KOPT-K1 (cell line): ENCODE measurements at regions not wholly inside any gene's neighbourhood (a gene's known extent, or its start where the extent isn't known, plus 50 kb on each side); places are given as distances from the start of the nearest gene placed in this dataset.
"Not testable (repeated sequence)": the region's sequence is repeated elsewhere in the genome, so short reads cannot be mapped to it uniquely, and the experiment has no call there.

ENCODE experiments used
- H3K27ac ChIP-seq: fragments of 200-600 bp; sonication (generic); 2 replicates; pipeline ENCODE4 v1.5.1; 2016; ENCODE audit warnings: antibody characterized with exemption, mild to moderate bottlenecking, low read depth, low read length; ENCODE audit not compliant: poor library complexity, severe bottlenecking
- H3K36me3 ChIP-seq: fragments of 200-600 bp; sonication (generic); 2 replicates; pipeline ENCODE4 v1.5.1; 2017; ENCODE audit warnings: antibody characterized with exemption, mild to moderate bottlenecking, low read length, moderate library complexity; ENCODE audit not compliant: insufficient read depth
- H3K9me3 ChIP-seq: fragments of 200-600 bp; sonication (generic); 2 replicates; pipeline ENCODE4 v1.5.1; 2017; ENCODE audit warnings: antibody characterized with exemption, low read length, mild to moderate bottlenecking; ENCODE audit not compliant: insufficient read depth, poor library complexity, severe bottlenecking

GRCh38 chr4:57338861-57339260, 228.7 kb upstream of the IGFBP7 start:
- H3K9me3 ChIP-seq, H3K36me3 ChIP-seq, H3K27ac ChIP-seq: not testable (repeated sequence)

GRCh38 chr4:57333684-57334083, 223.5 kb upstream of the IGFBP7 start:
- no peak overlapping the region for H3K27ac ChIP-seq
- H3K36me3 ChIP-seq, result no peaks in the 10 kb centered on the region
- H3K9me3 ChIP-seq, result no peaks in the 10 kb centered on the region

GRCh38 chr4:57331959-57332358, 221.8 kb upstream of the IGFBP7 start:
- no peaks in the 10 kb centered on the region for H3K9me3 ChIP-seq
- no peaks in the 10 kb centered on the region for H3K36me3 ChIP-seq
- no peak overlapping the region for H3K27ac ChIP-seq

- H3K9me3 ChIP-seq, result no peaks in the 10 kb centered on the region
- no peaks in the 10 kb centered on the region for H3K36me3 ChIP-seq
- H3K27ac ChIP-seq, result no peak overlapping the region
Observed at GRCh38 chr4:57329279-57329678, 219.1 kb upstream of the IGFBP7 start.

- Histone ChIP-seq H3K27ac (no peak overlapping the region), H3K9me3 (no peaks in the 10 kb centered on the region), H3K36me3 (no peaks in the 10 kb centered on the region)
Observed at GRCh38 chr4:57324673-57325307, 214.6 kb upstream of the IGFBP7 start.

- H3K9me3 ChIP-seq, result no peaks in the 10 kb centered on the region
- no peak overlapping the region for H3K27ac ChIP-seq
- no peaks in the 10 kb centered on the region for H3K36me3 ChIP-seq
Observed at GRCh38 chr4:57320849-57321248, 210.7 kb upstream of the IGFBP7 start.

GRCh38 chr4:57320217-57320616, 210.0 kb upstream of the IGFBP7 start:
- H3K9me3 ChIP-seq, result no peaks in the 10 kb centered on the region

GRCh38 chr4:57318703-57319102, 208.5 kb upstream of the IGFBP7 start:
- Histone ChIP-seq H3K27ac (no peak overlapping the region), H3K36me3 (no peaks in the 10 kb centered on the region), H3K9me3 (no peaks in the 10 kb centered on the region)

More at GRCh38 chr4:57320217-57320616, 210.0 kb upstream of the IGFBP7 start:
- H3K36me3 ChIP-seq, result no peaks in the 10 kb centered on the region
- H3K27ac ChIP-seq, result no peak overlapping the region

- H3K9me3 ChIP-seq, result no peaks in the 10 kb centered on the region
- H3K36me3 ChIP-seq, result no peaks in the 10 kb centered on the region
- no peak overlapping the region for H3K27ac ChIP-seq
Observed at GRCh38 chr4:57314636-57315035, 204.5 kb upstream of the IGFBP7 start.

- Histone ChIP-seq H3K36me3 (no peaks in the 10 kb centered on the region), H3K9me3 (no peaks in the 10 kb centered on the region), H3K27ac (no peak overlapping the region)
Observed at GRCh38 chr4:57312296-57312695, 202.1 kb upstream of the IGFBP7 start.

- no peaks in the 10 kb centered on the region for H3K36me3 ChIP-seq
- no peak overlapping the region for H3K27ac ChIP-seq
- no peaks in the 10 kb centered on the region for H3K9me3 ChIP-seq
Observed at GRCh38 chr4:57309658-57310057, 199.5 kb upstream of the IGFBP7 start.

- no peaks in the 10 kb centered on the region for H3K36me3 ChIP-seq
- H3K9me3 ChIP-seq, result no peaks in the 10 kb centered on the region
- H3K27ac ChIP-seq, result no peak overlapping the region
Observed at GRCh38 chr4:57308301-57308700, 198.1 kb upstream of the IGFBP7 start.

GRCh38 chr4:57305836-57306235, 195.7 kb upstream of the IGFBP7 start:
- Histone ChIP-seq H3K36me3 (no peaks in the 10 kb centered on the region), H3K9me3 (no peaks in the 10 kb centered on the region), H3K27ac (no peak overlapping the region)

- no peaks in the 10 kb centered on the region for H3K36me3 ChIP-seq
- no peaks in the 10 kb centered on the region for H3K9me3 ChIP-seq
- no peak overlapping the region for H3K27ac ChIP-seq
Observed at GRCh38 chr4:57303012-57303751, 193.0 kb upstream of the IGFBP7 start.

GRCh38 chr4:57300300-57300699, 190.1 kb upstream of the IGFBP7 start:
- H3K36me3 ChIP-seq, H3K27ac ChIP-seq, H3K9me3 ChIP-seq: not testable (repeated sequence)

GRCh38 chr4:57291911-57292310, 181.7 kb upstream of the IGFBP7 start:
- Histone ChIP-seq H3K36me3 (no peaks in the 10 kb centered on the region), H3K9me3 (no peaks in the 10 kb centered on the region), H3K27ac (no peak overlapping the region)
